Parathyroid adenoma (tissue), 2 donors: ENCODE measurements at regions not wholly inside any gene's neighbourhood (a gene's known extent, or its start where the extent isn't known, plus 50 kb on each side); places are given as distances from the start of the nearest gene placed in this dataset.

Source experiments
- H2AFZ ChIP-seq: fragments of 300-600 bp; sonication (generic); one replicate; pipeline ENCODE4 v1.7.0; 2017; ENCODE audit warnings: antibody characterized with exemption, mild to moderate bottlenecking
- H3K27ac ChIP-seq: fragments of 300-600 bp; sonication (generic); one replicate; pipeline ENCODE4 v1.7.0; 2017
- H3K27me3 ChIP-seq: fragments of 300-600 bp; sonication (generic); one replicate; pipeline ENCODE4 v1.7.0; 2017; ENCODE audit warnings: low read length; ENCODE audit not compliant: control insufficient read depth, insufficient read depth
- H3K36me3 ChIP-seq: fragments of 300-600 bp; sonication (generic); one replicate; pipeline ENCODE4 v1.7.0; 2017; ENCODE audit warnings: low read length; ENCODE audit not compliant: control insufficient read depth, insufficient read depth
- H3K4me1 ChIP-seq: fragments of 300-600 bp; sonication (generic); one replicate; pipeline ENCODE4 v1.7.0; 2017; ENCODE audit warnings: control low read depth
- H3K4me2 ChIP-seq: fragments of 300-600 bp; sonication (generic); one replicate; pipeline ENCODE4 v1.7.0; 2017; ENCODE audit warnings: low read length
- H3K4me3 ChIP-seq: fragments of 300-600 bp; sonication (generic); one replicate; pipeline ENCODE4 v1.7.0; 2017; ENCODE audit warnings: low read depth, low read length
- H3K79me2 ChIP-seq: fragments of 300-600 bp; sonication (generic); one replicate; pipeline ENCODE4 v1.7.0; 2017; ENCODE audit warnings: control low read depth
- H3K9ac ChIP-seq: fragments of 300-600 bp; sonication (generic); one replicate; pipeline ENCODE4 v1.7.0; 2017; ENCODE audit warnings: mild to moderate bottlenecking
- H3K9me3 ChIP-seq: fragments of 300-600 bp; sonication (generic); one replicate; pipeline ENCODE4 v1.7.0; 2017; ENCODE audit warnings: low read length; ENCODE audit not compliant: control insufficient read depth
- TF ChIP-seq, protein P1 (sequence below): fragments of 300-600 bp; sonication (generic); IDR thresholded peaks from one replicate; pipeline ENCODE4 v1.7.0; 2017; ENCODE audit warnings: antibody characterized with exemption, mild to moderate bottlenecking
- donor health status: primary hyperparathyroidism.

DNA sequence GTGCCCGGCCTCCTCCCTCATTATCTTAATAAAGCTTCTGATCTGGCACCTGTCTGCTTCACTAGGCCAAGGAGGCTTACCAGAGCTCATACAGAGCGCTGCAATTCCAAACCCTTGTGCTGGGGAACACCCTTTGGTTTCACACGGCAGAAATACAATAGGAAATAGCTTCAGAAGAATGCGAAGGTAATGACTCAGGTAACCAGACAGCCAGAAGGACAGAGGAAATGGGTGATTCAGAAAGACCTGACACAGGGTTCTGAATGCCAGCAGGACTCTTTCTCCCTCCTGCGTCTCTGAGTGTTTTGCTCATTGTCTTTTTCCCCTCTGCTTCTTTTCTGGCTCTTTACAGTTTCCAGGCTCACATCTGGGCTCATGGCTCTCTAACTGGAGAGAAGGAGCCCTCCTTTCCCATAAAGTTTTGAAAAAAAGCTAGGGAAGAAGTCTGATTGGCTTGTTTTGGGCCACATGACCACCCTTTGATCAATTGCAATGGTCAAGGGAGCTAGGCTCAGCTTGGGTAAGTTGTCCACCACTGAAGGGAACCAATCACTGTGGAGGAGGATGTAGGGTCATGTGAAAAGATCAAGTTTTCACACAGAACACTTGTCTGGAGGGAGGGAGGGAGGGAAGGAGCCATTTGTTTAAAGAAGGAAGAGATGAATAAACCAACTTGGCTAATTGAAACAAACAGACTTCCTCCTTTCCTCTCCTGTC, 90.5 kb upstream of the UPP2 start:
- no peak overlapping the region for H3K9ac ChIP-seq
- H3K36me3 ChIP-seq: no peaks in the 10 kb centered on the region
- no peak overlapping the region for H3K27ac ChIP-seq
- H3K4me3 ChIP-seq: no peak overlapping the region
- H3K27me3 ChIP-seq: no peaks in the 10 kb centered on the region
- TF ChIP-seq, protein P1, sequence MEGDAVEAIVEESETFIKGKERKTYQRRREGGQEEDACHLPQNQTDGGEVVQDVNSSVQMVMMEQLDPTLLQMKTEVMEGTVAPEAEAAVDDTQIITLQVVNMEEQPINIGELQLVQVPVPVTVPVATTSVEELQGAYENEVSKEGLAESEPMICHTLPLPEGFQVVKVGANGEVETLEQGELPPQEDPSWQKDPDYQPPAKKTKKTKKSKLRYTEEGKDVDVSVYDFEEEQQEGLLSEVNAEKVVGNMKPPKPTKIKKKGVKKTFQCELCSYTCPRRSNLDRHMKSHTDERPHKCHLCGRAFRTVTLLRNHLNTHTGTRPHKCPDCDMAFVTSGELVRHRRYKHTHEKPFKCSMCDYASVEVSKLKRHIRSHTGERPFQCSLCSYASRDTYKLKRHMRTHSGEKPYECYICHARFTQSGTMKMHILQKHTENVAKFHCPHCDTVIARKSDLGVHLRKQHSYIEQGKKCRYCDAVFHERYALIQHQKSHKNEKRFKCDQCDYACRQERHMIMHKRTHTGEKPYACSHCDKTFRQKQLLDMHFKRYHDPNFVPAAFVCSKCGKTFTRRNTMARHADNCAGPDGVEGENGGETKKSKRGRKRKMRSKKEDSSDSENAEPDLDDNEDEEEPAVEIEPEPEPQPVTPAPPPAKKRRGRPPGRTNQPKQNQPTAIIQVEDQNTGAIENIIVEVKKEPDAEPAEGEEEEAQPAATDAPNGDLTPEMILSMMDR: no peak
- H3K9me3 ChIP-seq: no peaks in the 10 kb centered on the region
- H3K79me2 ChIP-seq: no peaks in the 10 kb centered on the region
- H3K4me1 ChIP-seq: no peaks in the 10 kb centered on the region
- H2AFZ ChIP-seq: no peak overlapping the region
- H3K4me2 ChIP-seq: no peak overlapping the region

GRCh38 chr2:158009399-158009798, 92.3 kb upstream of the UPP2 start:
- H3K4me1 ChIP-seq: no peaks in the 10 kb centered on the region
- no peak overlapping the region for H3K9ac ChIP-seq
- no peaks in the 10 kb centered on the region for H3K27me3 ChIP-seq
- no peak overlapping the region for H2AFZ ChIP-seq
- H3K4me3 ChIP-seq: no peak overlapping the region
- H3K79me2 ChIP-seq: no peaks in the 10 kb centered on the region
- TF ChIP-seq, protein P1: no peak
- no peaks in the 10 kb centered on the region for H3K9me3 ChIP-seq
- H3K4me2 ChIP-seq: no peak overlapping the region
- no peaks in the 10 kb centered on the region for H3K36me3 ChIP-seq
- no peak overlapping the region for H3K27ac ChIP-seq

GRCh38 chr2:158006961-158007719, 94.5 kb upstream of the UPP2 start:
- Histone ChIP-seq H3K27ac (no peak overlapping the region), H3K79me2 (no peaks in the 10 kb centered on the region)

DNA sequence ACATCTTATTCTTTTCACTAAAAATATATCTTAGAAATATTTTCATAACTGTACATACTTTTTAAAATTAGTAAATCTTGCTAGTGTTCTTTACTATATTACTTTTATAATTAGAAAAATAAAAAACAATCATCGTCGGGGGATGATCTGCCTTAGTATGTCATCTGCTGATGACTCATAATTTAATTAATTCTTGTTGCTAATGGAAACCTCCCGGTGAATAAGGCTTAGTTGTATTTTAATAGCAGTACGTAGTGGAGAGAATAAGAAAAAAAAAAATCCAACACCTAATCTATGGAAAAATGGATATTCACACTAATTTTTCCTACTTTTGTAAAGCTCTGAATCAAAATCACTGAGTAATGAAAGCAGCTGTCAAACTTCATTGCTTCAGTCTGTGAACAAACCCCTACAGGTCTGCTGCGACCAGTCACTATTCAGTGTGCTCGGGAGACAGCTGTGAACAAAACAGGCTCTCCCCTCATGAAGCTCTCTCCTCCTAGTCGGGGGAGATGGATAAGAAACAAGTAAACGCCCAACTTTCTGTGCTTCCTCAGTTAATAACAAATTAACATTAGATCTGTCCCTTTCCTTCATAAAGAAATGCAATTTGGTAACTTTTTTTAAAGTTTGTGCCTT, 97.4 kb upstream of the UPP2 start:
- Histone ChIP-seq H3K9ac (no peak overlapping the region), H3K4me3 (no peak overlapping the region), H3K36me3 (no peaks in the 10 kb centered on the region), H3K27ac (no peak overlapping the region), H2AFZ (no peak overlapping the region), H3K79me2 (no peaks in the 10 kb centered on the region), H3K4me1 (no peaks in the 10 kb centered on the region), H3K27me3 (no peaks in the 10 kb centered on the region), H3K4me2 (no peak overlapping the region), H3K9me3 (no peaks in the 10 kb centered on the region)
- TF ChIP-seq, protein P1: no peak

More at GRCh38 chr2:158006961-158007719, 94.5 kb upstream of the UPP2 start:
- TF ChIP-seq, protein P1: no peak
- no peaks in the 10 kb centered on the region for H3K4me1 ChIP-seq
- H2AFZ ChIP-seq: no peak overlapping the region
- H3K4me2 ChIP-seq: no peak overlapping the region
- H3K4me3 ChIP-seq: no peak overlapping the region
- no peaks in the 10 kb centered on the region for H3K9me3 ChIP-seq
- H3K9ac ChIP-seq: no peak overlapping the region
- H3K36me3 ChIP-seq: no peaks in the 10 kb centered on the region
- no peaks in the 10 kb centered on the region for H3K27me3 ChIP-seq
